Activated naive CD4-positive, alpha-beta T cell (primary cell): ENCODE measurements at regions not wholly inside any gene's neighbourhood (a gene's known extent, or its start where the extent isn't known, plus 50 kb on each side); places are given as distances from the start of the nearest gene placed in this dataset.

Experiments used
- DNase-seq, 4 experiments: peaks; one replicate each; lab custom pipeline; 2025; lab: John Stamatoyannopoulos, UW

DNA sequence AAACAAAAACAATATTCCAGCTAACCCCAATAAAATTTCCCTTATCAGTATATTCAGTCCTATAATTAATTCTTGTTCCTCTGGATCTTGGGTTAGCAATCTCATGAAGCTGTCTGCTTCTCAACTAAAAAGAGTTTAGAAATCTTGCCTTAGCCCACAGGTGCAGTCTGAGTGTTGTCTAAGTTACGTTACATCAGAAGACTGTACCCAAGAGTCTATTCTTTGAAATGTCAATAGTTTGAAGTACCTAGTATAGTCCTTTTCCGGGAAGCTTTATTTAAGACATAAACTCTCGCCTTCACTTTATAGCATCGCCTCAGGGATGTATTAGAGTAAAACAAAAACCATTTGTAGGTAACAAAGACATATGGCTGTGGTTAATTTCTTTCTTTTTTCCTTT is 465.1 kb downstream of the FUT8 start:
- DNase-seq: no peak

DNA sequence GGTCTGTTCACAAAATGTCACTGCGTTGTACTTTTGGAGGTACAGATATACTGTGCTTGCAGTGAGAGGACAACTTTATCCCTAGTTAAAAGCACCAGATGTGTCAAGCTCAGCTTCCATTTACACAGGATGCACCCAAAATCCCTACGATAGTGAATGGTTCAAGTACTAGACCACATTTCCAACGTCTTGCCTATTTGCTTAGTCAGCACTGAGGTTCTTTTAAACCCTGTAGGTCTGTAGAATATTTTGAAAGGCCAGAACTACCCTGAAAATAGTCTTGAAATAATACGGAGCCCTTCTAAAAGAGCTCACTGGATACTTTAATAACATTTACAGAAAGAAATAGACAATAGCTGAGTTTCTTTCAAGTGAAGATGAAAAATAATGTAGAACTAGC is 466.1 kb downstream of the FUT8 start:
- DNase-seq: no peak

DNA sequence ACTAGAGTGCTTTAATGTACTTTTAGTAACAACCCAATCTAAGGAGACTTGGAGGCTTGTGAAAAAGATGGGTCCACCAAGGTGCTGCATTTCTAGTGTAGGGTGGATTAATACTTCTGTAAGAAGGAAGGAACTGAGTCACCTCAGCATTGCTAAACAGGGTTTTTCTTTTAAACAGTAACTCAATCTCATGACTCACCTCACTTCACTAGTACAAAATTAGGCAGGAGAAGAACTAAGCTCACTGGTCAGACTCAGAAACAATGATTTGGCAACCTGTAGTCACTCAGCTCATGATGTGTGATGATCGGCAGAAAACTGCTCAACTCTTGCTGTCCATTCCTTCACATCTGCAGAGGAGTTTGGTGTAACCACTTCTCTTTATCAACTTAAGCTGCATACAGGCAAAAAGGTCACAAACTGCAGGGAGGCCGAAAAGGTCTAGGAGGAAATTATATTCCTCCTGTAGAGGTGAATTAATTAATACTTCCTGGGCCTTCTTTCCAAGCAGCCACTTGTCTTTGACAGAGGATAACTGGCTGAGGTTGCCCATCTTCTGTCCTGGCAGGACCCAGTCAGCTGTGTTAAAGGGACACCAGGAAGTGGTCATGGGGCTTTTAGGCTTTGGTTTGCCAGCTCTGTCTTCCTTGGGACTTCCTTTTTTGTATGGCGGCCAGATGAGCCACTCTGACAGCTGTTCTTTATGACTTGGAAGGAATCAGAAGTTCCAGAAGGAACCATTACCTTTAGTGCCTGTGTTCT is 466.9 kb downstream of the FUT8 start:
- DNase-seq: no peak

DNA sequence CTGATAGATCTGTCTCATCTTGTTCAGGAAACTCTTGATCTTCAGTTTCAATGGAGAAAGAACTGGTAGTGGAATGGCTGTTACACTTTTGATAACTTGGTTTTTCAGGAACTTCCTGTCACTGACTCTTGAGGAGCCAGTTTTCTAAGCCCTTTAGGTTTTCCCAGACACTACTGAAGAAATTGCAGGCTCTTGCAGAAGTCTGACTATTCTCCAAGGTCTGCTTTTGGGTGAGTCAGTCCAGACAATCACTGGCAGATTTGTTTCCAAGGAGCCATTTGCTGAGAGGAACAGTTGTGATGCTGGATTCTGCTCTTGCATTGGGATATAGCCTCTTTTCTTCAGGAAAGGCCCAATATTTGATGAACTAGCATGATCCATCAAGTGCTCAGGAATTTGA is 468.0 kb downstream of the FUT8 start:
- DNase-seq: no peak

DNA sequence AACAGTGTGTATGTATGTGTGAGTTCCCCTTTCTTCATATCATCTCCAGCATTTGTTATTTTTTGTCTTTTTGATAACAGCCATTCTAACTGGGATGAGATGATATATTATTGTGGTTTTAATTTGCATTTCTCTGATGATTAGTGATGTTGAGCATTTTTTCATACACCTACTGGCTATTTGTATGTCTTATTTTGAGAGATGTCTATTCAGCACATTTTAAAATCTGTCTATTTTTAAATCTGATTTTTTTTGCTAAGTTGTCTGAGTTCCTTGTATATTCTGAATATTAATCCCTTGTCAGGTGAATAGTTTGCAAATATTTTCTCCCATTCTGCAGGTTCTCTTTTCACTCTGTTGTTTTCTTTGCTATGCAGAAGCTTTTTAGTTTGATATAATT is 469.1 kb downstream of the FUT8 start:
- DNase-seq: no peak

DNA sequence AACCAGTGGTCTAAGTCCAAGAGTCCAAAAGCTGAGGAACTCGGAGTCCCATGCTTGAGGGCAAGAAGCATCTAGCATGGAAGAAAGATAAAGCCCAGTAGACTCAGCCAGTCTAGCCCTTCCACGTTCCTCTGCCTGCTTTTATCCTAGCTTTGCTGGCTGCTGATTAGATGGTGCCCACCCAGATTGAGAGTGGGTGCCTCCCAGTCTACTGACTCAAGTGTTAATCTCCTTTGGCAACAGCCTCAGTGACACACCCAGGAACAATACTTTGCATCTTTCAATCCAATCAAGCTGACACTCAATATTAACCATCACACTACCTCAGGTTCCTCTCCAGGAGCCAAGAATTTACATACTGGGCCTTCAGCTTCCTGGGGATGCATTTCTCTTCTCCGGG is 476.1 kb downstream of the FUT8 start:
- no peak for DNase-seq

DNA sequence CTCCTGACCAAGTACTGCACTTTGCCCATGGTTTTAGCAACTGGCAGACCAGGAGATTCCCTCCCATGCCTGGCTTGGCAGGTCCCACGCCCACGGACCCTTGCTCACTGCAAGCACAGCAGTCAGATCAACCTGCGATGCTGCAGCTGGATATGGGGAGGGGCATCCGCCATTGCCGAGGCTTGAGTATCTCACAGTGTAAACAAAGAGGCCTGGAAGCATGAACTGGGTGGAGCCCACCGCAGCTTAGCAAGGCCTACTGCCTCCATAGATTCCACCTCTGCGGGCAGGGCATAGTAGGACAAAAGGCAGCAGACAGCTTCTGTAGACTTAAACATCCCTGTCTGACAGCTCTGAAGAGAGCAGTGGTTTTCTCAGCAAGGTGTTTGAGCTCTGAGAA is 479.8 kb downstream of the FUT8 start:
- no peak for DNase-seq

DNA sequence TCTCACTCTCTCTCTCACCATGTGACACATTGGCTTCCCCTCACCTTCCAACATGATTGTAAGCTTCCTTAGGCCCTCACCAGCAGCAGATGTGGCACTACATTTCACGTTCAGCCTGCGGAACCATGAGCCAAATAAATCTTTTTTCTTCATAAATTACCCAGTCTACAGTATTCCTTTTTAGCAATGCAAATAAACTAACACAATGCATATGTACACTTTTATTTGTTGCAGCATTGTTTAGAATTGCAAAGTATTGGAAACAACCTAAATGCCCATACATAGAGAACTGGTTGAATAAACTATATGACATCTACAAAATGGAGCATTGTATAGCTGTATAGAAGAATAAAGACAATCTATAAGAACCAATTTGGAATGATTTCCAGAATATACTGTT is 487.6 kb downstream of the FUT8 start:
- DNase-seq: no peak

DNA sequence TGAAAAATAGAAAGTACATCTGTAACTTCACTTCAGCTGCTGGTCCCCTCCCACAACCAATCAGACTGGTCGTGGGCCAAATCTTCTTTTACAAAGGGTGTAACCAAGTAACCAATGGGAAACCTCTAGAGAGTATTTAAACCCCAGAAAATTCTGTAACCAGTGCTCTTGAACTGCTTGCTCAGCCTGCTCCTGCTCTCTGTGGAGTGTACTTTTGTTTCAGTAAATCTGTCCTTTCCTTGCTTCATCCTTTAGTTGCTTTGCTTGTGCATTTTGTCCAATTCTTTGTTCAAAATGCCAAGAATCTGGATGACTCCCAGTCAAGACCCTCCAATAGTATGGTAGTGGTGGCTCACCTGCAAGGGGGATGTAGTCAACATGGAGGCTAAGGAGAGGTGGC is 489.1 kb downstream of the FUT8 start:
- no peak for DNase-seq

DNA sequence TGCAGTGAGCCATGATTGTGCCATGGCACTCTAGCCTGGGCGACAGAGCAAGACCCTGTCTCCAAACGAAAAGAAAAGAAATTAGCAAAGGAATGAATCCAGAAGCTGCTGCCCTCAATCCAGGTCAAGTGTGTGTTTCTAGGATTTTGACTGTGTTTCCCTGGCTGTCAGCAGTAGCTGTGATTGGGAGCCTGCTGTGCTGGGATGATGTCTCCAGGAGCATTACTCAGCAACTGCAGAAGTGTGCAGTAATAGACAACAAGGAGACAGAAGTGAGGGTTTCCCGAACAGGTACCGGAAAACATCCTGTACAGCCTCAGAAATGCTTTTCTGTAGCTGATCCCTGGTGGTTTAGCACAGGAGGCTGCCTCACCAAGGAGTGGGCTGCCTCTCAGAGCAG is 492.5 kb downstream of the FUT8 start:
- no peak for DNase-seq

DNA sequence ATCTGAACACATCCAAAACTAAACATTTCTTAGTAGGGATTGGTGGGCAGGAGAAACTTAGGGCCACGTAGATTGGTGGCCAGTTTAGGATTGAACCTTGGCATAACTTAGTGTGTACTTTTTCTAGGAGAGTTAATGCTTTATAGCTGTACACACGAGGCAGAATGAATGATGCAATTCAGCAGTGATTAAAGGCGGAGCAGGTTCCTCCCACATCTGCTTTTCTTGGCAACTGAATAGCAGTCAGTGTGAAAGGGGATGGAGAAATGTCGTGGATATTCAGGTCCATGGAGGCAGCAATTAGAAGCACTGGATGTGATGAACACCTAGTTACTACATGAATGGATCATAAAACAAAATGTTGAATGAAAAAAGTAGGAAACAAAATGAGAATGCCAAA is 493.8 kb downstream of the FUT8 start:
- no peak for DNase-seq

DNA sequence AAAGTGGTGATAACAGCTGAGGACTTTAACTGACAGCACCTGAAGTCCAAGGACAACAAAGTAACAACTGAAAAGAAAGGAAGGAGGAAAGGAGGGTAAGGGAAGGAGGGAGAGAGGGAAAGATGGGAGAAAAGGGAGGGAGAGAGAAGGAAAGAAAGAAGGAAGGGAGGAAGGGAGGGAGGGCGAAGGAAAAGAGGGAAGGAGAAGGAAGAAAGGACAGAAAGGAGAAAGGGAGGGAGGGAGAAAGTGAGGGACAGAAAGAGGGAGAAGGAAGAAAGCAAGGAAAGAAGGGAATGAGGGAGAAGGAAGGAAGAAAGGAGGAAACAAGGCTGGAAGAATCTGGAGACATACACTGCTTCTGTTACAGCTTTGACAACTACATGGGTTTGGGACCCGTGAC is 494.4 kb downstream of the FUT8 start:
- DNase-seq: no peak

DNA sequence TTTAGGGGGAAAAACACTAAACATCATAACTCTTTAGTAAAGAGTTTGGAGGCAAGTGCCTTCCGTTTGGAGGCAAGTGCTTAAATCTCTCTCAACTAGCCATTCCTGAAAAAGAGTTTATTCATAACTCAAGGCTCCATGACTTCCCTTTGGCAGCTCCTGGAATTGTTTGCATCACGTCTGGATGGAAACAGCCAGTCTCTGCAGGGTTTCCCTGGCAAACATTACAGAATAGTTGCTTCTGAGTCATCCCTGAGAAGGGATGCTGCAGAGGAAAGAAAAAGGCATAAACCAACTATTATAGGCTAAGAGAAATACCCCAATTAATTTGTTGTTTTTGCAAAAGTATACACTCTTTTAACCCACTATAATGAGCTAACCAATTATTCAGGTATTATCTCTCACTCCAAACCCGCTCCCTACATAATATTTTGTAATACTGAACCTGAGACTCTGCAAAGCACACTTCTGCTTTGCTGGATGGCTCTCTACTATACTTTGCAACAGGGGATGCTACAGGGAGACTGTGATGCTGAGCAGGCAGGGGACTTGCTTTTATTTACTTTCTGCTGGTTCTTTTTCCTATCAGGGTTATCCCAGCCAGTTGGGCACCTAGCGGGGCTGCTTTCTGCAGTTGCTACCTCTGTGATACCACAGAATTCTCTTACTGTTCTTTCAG is 497.7 kb downstream of the FUT8 start:
- no peak for DNase-seq

DNA sequence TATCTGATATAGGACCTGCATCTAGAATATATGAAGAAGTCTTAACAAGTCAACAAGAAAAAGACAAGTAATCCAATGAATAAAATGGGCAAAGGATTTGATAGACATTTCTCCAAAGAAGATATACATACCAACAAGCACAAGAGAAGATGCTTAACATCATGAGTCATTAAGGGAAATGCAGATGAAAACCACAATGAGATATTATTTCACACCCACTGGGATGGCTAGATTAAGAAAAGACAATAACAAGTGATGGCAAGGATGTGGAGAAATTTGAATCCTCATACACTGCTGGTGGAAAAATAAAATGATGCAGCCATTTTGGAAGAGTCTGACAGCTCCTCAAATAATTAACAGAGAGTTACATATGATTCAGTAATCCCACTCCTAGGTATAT is 502.6 kb downstream of the FUT8 start:
- no peak for DNase-seq

DNA sequence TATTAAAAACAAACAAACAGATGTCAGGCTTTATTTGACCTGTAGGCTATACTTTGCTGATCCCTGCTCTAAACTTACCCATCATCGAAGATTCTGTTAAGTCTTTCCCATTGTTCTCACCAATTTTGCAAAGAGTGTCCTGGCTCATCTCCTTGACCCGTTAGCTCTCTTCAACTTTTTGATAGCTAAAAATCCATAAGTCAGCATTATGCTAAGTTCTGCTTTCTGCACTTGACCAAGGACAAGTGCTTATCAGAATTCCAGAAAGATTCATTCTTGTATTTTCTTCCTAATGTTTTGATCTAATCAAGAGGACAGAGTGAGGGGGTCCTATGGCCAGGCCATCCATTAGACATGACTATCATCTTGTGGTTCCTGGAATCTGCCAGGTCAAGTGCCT is 503.5 kb downstream of the FUT8 start:
- DNase-seq: no peak

DNA sequence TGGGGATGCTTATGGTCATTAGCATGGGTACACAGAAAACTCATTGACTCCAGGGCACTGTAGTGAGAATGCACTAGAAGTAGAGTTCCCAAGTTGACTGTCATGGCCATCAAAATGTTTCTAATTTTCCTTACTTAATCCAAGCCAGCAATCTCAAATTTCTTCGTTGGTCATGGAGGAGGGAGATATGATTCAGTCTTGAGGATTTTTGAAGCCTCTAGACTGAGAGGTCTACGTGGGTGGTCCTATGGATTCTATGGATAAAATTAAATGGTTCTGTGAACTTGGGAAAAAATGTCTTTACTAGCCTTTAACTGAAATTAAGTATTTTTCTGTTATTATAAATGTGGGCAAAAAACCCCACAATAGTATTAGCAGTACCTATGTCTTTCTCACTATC is 508.5 kb downstream of the FUT8 start:
- no peak for DNase-seq

DNA sequence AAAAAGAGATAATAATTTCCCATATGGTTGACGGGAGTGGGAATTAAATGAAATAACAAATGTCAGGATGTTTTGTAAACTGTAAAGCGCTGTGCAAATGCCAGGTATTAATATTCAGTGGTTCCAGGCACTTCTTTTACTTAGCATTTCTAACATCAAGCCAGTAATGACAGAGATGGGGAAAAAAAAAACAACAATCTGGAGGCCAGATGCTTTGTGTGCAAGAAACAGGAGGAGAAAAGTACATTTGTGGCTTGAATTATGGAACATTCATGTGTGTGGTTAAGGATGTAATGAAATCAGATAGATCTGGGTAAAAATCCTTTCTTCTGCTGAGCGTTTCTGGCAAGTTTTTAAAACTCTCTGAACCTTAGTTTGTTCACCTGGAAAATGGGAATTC is 509.6 kb downstream of the FUT8 start:
- no peak for DNase-seq

DNA sequence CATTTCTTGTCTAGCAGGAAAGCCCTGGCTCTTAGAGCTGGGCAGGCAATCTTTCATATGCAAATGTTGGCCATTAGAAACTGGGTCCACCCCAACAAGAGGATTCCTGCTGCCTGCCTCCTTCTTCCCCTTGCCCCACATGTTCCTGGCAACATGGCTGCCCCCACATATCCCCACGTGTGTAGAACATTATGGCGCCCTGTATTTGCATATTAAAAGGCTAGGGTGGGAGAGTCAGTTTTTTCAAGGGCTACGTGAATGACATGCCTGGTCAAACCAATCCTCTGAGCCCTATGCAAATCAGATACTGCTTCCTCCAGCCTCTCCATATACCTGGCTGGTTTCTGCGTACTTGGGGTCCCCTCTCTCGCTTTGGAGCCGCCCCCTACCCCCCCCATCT is 514.0 kb downstream of the FUT8 start:
- DNase-seq: no peak

DNA sequence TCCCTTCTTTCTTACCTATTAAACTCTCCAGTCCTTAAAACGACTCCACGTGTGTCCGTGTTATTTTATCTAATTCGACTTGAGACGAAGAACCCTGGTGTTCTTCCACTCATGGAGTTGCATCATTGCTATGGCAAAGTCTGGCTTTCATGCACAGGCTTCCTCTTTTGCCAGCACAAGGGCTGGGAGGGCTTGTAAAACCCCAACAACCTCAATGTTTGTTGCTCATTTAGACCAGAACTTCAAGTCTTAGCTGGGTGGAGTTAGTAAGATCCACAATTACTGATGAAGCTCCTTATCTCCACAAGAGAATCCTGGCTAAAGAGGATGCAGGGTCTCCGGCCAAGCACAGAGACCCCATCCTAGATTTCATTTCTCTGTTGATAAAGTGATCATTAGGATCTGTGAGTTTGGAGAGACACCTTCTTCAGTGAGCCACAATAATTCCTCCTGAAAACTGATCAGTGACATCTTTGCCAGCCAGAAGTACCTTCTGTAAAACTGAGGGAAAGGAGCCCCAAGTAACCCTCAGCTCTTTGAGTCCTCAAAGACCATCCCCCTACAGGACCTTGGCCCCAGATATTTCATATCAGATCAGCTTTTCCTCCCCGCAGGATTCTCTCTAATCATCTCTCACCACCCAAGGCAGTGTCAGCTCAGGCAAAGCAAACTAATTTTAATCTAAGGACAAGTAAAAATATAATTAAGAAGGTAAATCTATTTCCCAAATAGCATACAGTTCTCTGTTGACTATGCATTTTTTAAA is 514.6 kb downstream of the FUT8 start:
- DNase-seq: no peak

DNA sequence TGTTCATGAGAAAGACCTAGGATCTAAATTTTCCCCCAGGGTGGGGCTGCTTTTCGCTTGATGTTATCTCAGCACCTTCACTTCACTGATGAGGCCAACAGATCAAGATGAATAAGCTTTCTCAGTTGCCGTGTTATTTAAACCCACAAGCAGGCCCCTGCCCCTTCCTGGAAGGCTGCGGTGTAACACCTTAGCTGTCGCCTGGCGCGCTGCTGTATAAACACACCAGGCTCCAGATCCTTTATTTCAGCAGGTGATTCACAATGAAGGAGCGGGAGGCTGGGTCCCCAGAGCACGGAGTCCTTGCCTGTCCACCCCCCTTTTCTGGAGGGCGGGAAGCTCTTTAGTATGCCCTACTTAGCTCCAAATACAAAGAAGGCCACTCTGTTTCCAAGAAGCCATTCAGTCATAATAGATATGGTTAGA is 515.4 kb downstream of the FUT8 start:
- DNase-seq: peak; percentile 11 to 58 (median 40)

DNA sequence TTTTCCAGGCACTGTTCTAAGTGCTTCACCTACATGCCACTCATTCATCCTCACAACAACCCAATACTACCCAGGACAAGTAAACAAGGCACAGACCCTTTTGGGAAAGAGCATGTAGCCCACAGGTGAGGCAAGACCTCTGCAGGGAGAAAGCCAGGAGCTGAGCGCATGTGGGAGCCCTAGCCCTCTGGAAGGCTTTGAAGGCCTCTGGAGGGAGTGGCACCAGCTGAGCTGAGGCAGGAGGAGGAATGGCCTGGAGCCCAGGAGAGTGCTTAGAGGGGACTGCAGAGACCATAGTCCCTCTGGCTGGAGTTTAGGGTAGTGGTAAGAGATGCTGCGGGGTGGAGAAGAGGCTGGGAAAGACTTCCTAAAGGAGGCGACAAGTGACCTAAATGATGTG is 516.5 kb downstream of the FUT8 start:
- no peak for DNase-seq

DNA sequence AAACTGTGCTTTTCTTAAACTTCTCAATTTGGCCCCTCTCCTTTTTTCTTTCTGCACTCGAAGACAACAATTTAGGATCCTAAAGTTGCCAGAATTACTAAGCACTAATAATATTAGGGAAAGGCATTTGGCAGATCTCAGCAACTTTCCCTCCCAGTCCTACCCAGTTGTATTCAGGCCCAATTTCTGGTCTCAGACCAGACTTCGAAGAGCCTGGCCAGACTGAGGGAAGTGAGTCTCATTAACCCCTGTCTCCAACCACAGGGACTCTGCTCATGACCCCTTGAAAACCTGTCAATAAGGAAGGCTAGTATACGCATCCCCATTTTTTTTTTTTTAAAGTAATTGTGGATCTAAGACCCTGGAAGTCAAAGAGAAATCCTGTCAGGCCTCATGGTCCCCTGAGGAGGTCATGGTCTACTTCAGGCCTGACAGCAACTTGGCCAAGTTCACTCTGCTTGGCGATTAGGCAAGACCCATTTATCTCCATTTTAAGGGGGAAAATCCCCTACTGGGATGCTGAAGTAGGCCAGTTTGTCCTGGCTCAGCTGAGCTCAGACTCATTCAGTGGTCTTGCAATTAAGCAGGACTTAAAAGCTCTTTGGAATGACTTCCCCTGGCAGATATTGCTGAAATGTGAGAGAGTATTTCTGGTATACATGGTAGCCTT is 521.0 kb downstream of the FUT8 start:
- DNase-seq: no peak

DNA sequence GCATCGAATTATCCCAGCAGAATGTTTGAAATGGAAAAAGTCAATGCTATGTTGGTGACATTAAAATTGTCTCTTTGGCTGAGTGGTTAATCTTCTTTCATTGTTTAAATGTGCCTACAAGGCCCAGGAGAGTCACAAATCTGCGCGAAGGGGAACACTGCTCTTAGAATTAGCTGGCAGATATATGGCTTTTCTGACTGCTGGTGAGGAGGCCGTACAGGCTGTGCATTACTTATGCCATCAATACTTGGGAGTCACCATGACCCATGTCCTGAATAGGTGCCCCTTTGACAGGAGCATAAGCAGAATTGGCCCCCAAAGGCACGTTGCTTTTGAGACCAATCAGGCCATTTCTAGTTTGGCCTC is 521.5 kb downstream of the FUT8 start:
- DNase-seq: no peak
